Vagina (tissue), 2 donors: ENCODE measurements at regions not wholly inside any gene's neighbourhood (a gene's known extent, or its start where the extent isn't known, plus 50 kb on each side); places are given as distances from the start of the nearest gene placed in this dataset.

ENCODE experiments used
- CTCF ChIP-seq, 3 experiments: fragments of 450-650 bp in 2 of 3; fragments of 200-600 bp in 1 of 3; sonication (generic) in 1 of 3; IDR thresholded peaks; one replicate each; pipeline ENCODE4 v1.5.1; 2017 to 2019; ENCODE audit warnings: antibody characterized with exemption in 3 of 3, mild to moderate bottlenecking in 2 of 3, moderate library complexity in 2 of 3
- POLR2A ChIP-seq, 2 donors: fragments of 450-650 bp; IDR thresholded peaks; one replicate each; pipeline ENCODE4 v1.6.1; 2017; ENCODE audit warnings: antibody characterized with exemption in 2 of 2, mild to moderate bottlenecking in 2 of 2, moderate library complexity in 2 of 2
- POLR2AphosphoS5 ChIP-seq, 2 donors: sonication (generic); formaldehyde crosslinking; IDR thresholded peaks; one replicate each; pipeline ENCODE4 v1.9.0; 2017; ENCODE audit warnings: antibody characterized with exemption in 2 of 2, mild to moderate bottlenecking in 2 of 2, low read depth in 1 of 2; ENCODE audit not compliant: insufficient read depth in 1 of 2

DNA sequence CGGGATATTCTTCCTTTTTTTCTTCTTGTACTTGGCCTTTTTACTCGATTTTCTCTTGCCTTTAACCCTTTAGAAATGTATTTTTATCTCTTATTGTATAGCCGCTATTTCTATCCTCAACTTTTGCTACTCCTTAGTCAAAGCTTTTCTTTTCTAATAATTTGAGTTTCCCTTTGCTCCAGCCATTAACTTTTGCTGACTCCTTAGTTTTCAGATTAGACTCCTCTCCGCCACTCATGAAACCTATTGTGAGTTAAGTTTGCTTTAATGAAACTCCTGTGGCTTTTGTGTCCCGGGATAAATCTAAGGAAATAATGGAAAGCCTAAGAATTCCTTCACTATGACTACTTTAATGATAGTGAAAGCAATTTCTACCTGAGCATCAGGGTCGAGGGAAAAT, 590.3 kb upstream of the CITED2 start:
- TF ChIP-seq CTCF (IDR thresholded peaks at IDR 0.05) (no peak), POLR2A (IDR thresholded peaks at IDR 0.05) (no peak), POLR2AphosphoS5 (IDR thresholded peaks at IDR 0.05; ENCODE audit: insufficient read depth in 1 of 2, low read depth in 1 of 2) (no peak)
